Fibroblast of the aortic adventitia (primary cell): ENCODE measurements at regions not wholly inside any gene's neighbourhood (a gene's known extent, or its start where the extent isn't known, plus 50 kb on each side); places are given as distances from the start of the nearest gene placed in this dataset.

Experiments used
- DNase-seq: peaks from one replicate; pipeline ENCODE4 v3.0.0-alpha.2; 2010; ENCODE audit warnings: low read depth
- H3K4me3 ChIP-seq: 2 replicates; pipeline ENCODE4 v1.5.1; 2011; ENCODE audit warnings: low read depth, mild to moderate bottlenecking, control low read depth, low read length, moderate library complexity
- TF ChIP-seq, protein P1 (sequence below): IDR thresholded peaks from 2 replicates; pipeline ENCODE4 v1.5.1; 2011; ENCODE audit warnings: mild to moderate bottlenecking, low read length, control low read depth, inconsistent platforms; ENCODE audit not compliant: insufficient read depth

DNA sequence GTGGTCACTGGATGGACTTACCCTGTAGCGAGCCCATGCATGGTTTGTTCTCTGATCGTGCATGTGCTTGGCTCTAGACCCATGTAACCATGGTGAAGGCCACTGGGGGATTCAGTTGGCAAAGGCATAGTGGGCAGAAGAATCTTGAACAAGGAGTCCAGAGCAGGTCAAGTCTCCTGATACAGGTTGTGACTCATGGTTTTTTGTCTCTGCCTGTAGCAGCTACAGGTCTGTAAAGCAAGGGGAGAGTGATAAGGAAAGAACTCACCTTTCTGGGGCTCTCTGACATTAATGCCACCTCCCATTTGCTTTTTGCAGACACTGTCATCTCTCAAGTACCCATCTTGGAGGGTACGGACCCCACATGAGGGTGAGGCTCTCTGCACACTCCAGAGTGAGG is 153.4 kb upstream of the CAMK1G start:
- no peak overlapping the region for H3K4me3 ChIP-seq
- TF ChIP-seq, protein P1, sequence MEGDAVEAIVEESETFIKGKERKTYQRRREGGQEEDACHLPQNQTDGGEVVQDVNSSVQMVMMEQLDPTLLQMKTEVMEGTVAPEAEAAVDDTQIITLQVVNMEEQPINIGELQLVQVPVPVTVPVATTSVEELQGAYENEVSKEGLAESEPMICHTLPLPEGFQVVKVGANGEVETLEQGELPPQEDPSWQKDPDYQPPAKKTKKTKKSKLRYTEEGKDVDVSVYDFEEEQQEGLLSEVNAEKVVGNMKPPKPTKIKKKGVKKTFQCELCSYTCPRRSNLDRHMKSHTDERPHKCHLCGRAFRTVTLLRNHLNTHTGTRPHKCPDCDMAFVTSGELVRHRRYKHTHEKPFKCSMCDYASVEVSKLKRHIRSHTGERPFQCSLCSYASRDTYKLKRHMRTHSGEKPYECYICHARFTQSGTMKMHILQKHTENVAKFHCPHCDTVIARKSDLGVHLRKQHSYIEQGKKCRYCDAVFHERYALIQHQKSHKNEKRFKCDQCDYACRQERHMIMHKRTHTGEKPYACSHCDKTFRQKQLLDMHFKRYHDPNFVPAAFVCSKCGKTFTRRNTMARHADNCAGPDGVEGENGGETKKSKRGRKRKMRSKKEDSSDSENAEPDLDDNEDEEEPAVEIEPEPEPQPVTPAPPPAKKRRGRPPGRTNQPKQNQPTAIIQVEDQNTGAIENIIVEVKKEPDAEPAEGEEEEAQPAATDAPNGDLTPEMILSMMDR, result no peak
- DNase-seq, result no peak

DNA sequence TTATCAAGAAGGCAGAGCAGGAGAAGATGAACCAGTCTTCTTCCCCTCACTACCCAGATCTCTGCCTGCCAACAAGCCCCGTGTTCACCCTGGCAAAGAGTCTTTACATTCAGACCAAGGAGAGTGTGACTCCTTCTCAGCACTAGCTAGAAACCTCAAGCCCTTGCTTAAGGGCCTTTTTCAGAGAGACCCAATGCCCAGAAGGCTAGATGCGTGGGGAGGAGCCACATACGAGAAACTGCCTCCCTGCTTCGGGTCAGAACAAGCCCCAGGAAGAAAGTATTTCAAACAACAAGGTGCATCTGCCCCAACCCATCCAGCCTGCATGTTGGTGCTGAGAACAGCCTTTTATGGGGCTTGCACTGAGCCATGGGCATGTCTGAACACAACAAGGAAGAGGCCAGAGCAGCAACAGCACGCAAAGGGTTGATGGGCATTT is 152.7 kb upstream of the CAMK1G start:
- DNase-seq, result no peak
- no peak overlapping the region for H3K4me3 ChIP-seq
- TF ChIP-seq, protein P1, result no peak

DNA sequence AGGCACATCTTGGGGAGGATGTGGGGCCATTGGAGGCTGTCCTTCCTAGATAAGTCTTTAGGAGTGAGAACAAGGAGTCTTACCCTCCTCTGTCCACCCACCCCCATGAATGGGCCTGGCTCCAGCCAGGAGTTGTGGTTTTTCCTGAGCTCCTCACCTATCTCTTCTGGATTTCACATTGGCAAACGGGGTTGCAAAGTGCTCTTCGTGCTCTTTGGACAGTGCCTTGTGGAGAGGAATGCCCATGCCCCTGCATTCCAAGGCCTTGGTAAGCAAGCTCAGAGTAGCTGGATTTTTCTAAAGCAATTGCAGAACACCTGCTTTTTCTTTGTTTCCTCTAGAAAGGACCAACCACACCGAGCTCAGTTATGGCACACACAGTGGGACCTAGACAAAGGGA is 152.1 kb upstream of the CAMK1G start:
- no peak for DNase-seq
- TF ChIP-seq, protein P1, result no peak
- H3K4me3 ChIP-seq, result no peak overlapping the region

DNA sequence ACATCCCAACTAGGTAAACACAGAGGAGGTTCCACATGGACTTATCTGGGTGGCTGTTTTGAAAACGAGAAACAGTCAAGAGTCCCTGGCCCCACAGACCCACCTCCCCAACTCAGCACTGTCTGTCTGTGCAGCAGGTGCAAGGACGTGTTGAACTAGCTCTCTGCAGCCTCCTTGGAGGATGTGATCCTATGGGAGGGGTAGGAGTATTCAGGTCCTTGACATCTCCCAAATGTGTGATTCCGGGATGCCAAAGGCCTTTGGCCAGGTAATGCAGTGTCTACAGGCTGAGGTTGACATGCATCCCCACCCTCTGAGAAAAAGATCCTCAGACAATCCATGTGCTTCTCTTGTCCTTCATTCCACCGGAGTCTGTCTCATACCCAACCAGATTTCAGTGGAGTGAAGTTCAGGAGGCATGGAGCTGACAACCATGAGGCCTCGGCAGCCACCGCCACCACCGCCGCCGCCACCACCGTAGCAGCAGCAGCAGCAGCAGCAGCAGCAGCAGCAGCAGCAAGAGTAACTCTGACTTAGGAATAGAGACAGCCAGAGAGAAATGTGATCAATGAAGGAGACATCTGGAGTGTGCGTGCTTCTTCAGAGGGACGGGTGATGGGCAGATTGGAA is 151.6 kb upstream of the CAMK1G start:
- H3K4me3 ChIP-seq, result no peak overlapping the region
- no peak for DNase-seq
- TF ChIP-seq, protein P1, result no peak

DNA sequence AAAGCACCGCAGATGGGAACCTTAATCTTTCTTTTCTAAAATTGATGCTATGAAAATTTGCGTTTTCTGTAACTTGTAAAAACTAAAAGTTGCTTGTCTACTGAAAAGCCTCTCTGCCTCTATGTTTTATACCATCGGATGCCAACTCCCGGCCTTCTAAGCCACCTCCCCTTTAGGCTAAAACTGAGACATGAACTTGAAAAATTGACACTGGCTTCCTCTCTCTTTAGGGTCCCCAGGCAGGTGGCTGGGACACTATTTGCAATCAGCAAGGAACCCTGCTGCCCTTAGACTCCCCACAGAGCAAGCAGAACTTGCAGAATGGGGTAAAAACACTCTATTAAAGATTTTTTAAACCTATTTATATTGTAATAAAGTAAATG is 151.1 kb upstream of the CAMK1G start:
- no peak overlapping the region for H3K4me3 ChIP-seq
- TF ChIP-seq, protein P1, result no peak
- DNase-seq, result no peak

DNA sequence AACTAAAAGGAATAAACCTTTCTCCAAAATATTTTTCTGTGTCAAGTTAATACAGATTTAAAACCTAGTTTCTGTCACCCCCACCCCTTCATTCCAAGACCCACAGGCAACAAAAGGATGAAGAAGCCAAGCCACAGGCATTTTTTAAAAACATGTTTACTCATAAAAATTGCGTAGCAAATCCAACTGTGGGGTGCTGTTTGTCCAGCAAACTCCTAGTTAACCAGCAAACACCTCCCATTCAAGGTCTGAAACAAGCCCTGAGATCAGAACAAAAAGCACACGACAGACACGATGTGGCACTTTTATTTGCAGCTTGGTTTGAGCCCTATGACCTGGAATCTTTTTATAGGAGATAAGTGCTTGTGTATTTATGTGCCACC is 149.9 kb upstream of the CAMK1G start:
- TF ChIP-seq, protein P1, result no peak
- no peak for DNase-seq
- no peak overlapping the region for H3K4me3 ChIP-seq

DNA sequence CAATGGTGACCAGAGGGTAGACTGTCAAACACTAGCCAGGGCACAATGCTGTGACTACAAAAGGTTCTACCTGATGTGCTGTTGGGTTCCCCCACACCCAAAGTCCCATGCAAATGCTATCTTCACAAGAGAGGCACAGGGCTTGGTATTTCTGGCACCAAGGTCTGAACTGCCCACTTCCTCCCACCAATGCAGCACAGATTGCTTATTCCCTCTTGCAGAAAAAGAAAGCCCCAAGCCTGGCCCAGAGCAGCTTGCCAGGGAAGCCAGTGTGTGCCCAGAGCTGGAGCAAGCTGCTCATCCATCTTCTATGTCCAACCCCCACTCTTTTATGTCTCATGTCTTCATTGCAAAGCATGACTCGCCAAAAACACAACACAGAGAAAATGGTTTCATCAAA is 149.4 kb upstream of the CAMK1G start:
- peak; percentile 26 for DNase-seq
- TF ChIP-seq, protein P1, result no peak
- no peak overlapping the region for H3K4me3 ChIP-seq
